SU-DHL-6 (cell line): ENCODE measurements at regions not wholly inside any gene's neighbourhood (a gene's known extent, or its start where the extent isn't known, plus 50 kb on each side); places are given as distances from the start of the nearest gene placed in this dataset.

Experiments
- EZH2phosphoT487 ChIP-seq: fragments of 200-600 bp; sonication (generic), shearing (Covaris generic); conservative IDR thresholded peaks from 2 replicates; pipeline ENCODE4 v1.6.1; 2018; ENCODE audit warnings: mild to moderate bottlenecking, antibody characterized with exemption, low read length, moderate library complexity, mixed read lengths
- TF ChIP-seq, protein P1 (sequence below): fragments of 200-600 bp; sonication (generic); IDR thresholded peaks from one replicate; pipeline ENCODE4 v1.5.1; 2017; ENCODE audit warnings: antibody characterized with exemption, mild to moderate bottlenecking, low read length, moderate library complexity; ENCODE audit not compliant: insufficient read depth, poor library complexity, severe bottlenecking

DNA sequence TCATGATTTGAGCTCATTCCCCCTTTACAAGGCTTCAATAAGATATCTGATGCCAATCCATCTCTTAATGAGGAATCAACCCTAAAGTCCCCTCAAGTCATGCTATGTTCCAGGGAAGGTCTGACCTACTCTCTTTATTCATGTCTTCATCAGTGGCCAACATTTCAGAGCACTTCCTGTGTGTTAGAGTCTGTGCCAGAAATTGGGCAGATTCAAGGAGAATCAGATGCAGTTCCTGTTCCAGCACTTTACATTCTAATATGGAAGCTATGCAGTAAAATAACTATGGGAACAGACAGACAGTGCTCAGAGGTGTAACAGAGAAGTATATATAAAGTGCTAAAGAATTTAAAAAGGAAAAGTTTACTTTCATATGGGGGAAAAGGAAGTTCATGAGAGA is 193.4 kb upstream of the NR4A3 start:
- TF ChIP-seq, protein P1, sequence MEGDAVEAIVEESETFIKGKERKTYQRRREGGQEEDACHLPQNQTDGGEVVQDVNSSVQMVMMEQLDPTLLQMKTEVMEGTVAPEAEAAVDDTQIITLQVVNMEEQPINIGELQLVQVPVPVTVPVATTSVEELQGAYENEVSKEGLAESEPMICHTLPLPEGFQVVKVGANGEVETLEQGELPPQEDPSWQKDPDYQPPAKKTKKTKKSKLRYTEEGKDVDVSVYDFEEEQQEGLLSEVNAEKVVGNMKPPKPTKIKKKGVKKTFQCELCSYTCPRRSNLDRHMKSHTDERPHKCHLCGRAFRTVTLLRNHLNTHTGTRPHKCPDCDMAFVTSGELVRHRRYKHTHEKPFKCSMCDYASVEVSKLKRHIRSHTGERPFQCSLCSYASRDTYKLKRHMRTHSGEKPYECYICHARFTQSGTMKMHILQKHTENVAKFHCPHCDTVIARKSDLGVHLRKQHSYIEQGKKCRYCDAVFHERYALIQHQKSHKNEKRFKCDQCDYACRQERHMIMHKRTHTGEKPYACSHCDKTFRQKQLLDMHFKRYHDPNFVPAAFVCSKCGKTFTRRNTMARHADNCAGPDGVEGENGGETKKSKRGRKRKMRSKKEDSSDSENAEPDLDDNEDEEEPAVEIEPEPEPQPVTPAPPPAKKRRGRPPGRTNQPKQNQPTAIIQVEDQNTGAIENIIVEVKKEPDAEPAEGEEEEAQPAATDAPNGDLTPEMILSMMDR = no peak
- TF ChIP-seq EZH2phosphoT487 = no peak
